ENCODE measurements at regions not wholly inside any gene's neighbourhood (a gene's known extent, or its start where the extent isn't known, plus 50 kb on each side); places are given as distances from the start of the nearest gene placed in this dataset.
"Not testable (repeated sequence)": the region's sequence is repeated elsewhere in the genome, so short reads cannot be mapped to it uniquely, and the experiment has no call there.

DNA sequence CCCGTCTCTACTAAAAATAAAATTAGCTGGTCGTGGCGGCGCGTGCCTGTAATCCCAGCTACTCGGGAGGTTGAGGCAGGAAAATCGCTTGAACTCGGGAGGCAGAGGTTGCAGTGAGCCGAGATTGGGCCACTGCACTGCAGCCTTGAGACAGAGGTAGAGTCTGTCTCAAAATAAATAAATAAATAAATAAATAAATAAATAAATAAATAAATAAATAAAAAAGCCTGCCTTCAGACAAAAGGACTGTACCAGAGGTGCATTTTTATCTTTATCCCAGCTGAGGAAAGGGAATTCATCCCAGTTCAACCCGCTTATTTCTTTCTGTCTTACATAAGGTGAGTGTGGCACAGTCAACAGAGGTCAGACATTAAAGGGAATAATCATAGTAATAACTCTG lies 141.6 kb upstream of the ZNF804A start:
- TF ChIP-seq, protein P1, sequence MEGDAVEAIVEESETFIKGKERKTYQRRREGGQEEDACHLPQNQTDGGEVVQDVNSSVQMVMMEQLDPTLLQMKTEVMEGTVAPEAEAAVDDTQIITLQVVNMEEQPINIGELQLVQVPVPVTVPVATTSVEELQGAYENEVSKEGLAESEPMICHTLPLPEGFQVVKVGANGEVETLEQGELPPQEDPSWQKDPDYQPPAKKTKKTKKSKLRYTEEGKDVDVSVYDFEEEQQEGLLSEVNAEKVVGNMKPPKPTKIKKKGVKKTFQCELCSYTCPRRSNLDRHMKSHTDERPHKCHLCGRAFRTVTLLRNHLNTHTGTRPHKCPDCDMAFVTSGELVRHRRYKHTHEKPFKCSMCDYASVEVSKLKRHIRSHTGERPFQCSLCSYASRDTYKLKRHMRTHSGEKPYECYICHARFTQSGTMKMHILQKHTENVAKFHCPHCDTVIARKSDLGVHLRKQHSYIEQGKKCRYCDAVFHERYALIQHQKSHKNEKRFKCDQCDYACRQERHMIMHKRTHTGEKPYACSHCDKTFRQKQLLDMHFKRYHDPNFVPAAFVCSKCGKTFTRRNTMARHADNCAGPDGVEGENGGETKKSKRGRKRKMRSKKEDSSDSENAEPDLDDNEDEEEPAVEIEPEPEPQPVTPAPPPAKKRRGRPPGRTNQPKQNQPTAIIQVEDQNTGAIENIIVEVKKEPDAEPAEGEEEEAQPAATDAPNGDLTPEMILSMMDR (IDR thresholded peaks at IDR 0.05; ENCODE audit: low read length), result not testable (repeated sequence)
- not testable (repeated sequence) for TF ChIP-seq EZH2 (IDR thresholded peaks at IDR 0.05; ENCODE audit: borderline replicate concordance, low read length)

Data from OCI-LY1 (cell line).